ENCODE measurements at regions not wholly inside any gene's neighbourhood (a gene's known extent, or its start where the extent isn't known, plus 50 kb on each side); places are given as distances from the start of the nearest gene placed in this dataset.
"Not testable (repeated sequence)": the region's sequence is repeated elsewhere in the genome, so short reads cannot be mapped to it uniquely, and the experiment has no call there.

DNA sequence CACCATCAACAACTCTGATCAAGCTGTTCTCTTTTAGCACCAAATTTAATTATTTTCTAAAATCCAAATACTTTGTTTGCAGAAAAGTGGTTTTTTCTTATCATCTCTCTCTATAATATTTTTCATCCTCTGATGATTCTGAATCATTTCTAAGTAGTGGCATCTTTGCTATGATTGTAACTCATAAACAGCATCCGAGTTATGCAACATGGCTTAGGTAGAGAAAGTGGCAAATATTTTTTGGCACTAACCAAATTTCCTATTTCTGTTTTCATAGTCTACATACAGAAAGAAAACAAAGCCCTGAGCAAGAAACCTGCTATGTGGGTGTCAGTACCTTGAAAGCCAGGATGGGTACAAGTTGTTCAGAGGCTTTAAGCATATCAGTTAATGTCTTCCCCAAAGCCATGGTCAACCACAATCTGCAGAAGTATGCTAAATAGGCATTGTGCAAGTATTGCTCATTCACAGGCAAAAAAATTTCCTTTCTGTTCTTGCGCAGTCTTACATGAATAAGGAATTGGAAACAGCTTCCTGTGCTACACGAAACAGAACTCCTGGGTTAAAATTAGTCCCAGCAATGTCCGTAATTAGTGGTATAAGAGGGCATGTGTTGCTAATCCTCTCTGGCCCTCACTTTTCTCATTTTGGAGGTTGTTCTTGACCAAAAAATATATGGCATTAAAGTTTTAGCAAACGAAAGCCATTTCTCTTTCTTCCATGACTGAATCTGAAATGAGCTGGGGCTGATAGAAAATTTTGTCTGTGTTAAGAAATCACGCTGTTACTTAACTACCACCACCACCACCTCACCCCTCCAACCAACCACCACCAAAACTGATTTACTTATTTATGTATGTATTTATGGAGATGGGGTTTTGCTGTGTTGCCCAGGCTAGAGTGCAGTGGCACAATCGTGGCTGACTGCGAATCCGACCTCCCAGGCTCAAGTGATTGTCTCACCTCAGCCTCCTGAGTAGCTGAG, 325.6 kb upstream of the MAGI2 start:
- H3K4me3 ChIP-seq (ENCODE audit: low read depth, low read length), result no peak overlapping the region
- TF ChIP-seq, protein P1, sequence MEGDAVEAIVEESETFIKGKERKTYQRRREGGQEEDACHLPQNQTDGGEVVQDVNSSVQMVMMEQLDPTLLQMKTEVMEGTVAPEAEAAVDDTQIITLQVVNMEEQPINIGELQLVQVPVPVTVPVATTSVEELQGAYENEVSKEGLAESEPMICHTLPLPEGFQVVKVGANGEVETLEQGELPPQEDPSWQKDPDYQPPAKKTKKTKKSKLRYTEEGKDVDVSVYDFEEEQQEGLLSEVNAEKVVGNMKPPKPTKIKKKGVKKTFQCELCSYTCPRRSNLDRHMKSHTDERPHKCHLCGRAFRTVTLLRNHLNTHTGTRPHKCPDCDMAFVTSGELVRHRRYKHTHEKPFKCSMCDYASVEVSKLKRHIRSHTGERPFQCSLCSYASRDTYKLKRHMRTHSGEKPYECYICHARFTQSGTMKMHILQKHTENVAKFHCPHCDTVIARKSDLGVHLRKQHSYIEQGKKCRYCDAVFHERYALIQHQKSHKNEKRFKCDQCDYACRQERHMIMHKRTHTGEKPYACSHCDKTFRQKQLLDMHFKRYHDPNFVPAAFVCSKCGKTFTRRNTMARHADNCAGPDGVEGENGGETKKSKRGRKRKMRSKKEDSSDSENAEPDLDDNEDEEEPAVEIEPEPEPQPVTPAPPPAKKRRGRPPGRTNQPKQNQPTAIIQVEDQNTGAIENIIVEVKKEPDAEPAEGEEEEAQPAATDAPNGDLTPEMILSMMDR (IDR thresholded peaks at IDR 0.05; ENCODE audit: low read depth, low read length, missing control alignments), result no peak
- no peak for DNase-seq (ENCODE audit: low read depth)

DNA sequence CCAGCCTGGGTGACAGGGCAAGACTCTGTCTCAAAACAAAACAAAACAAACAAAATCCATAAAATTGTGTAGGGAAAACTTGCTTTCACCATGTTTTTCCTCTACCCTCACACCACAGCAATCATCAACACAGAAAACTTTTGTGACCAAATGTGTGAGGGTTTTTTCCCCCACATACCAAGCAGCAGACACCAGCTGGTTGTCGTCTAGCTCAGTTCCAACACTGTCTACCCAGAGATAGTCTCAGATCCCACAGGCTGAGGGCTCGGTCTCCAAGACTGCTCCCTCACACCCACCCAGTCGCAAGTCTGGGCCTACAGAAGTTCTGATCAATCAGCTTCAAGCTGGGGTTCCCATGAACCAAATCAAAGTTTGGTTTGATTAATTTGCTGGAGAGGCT, 322.4 kb upstream of the MAGI2 start:
- no peak overlapping the region for H3K4me3 ChIP-seq (ENCODE audit: low read depth, low read length)
- TF ChIP-seq, protein P1 (IDR thresholded peaks at IDR 0.05; ENCODE audit: low read depth, low read length, missing control alignments), result no peak
- DNase-seq (ENCODE audit: low read depth), result no peak

DNA sequence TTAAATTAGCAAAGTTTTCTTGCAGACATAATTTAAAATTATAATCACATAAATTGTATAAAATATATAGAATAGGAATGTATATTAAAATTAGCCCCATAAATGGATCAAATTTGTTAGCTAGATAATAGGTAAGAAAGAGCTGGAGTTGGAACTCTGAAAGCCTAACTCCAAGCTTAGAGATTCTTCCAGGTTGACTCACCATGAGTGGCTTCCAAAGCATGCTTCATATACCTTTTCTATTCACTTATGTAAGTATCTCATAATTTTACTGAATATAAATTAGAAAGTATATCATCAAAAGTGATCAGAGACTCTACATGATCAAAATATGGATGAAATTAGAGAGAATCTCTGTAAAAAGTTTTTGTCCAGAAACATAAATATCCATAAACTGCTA, 320.7 kb upstream of the MAGI2 start:
- TF ChIP-seq, protein P1 (IDR thresholded peaks at IDR 0.05; ENCODE audit: low read depth, low read length, missing control alignments), result no peak
- DNase-seq (ENCODE audit: low read depth), result no peak

DNA sequence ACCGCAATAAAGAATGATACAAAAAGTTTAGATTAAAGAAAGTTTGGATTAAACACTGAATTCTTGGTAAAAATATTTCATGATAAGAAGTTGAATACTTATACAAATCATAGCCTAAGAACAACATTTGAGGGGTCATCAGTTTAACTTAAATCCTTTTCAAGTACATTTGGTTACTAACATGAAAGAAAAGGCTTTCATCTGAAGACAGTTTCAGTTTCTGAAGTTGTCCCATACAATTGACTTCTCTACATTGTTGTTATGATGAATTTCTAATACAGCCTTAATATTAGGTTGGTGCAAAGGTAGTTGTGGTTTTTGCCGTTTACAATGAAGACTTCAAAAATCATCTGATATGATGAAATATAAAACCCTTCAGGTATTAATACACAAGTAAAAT, 317.5 kb upstream of the MAGI2 start:
- TF ChIP-seq, protein P1 (IDR thresholded peaks at IDR 0.05; ENCODE audit: low read depth, low read length, missing control alignments), result no peak
- no peak overlapping the region for H3K4me3 ChIP-seq (ENCODE audit: low read depth, low read length)
- no peak for DNase-seq (ENCODE audit: low read depth)

More for the DNA sequence above, 320.7 kb upstream of the MAGI2 start:
- H3K4me3 ChIP-seq (ENCODE audit: low read depth, low read length), result no peak overlapping the region

DNA sequence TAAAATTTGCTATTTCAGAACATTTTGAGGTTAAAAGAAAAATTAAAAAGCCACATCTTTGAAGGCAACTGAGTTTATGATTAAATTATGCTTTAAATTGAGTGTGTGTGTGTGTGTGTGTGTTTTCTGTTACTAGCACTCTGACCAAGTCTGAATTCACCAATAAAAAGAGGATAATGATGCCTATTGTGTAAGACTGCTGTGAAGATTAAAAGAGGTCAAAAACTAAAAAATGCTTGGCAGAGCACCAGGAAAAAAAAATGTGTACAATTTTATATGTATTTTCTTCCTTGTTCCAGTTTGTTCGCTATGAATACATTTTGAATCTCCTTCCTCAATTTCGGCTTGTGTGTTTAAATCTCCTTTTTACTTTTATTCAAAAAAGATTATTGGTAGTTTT, 316.6 kb upstream of the MAGI2 start:
- no peak for DNase-seq (ENCODE audit: low read depth)
- TF ChIP-seq, protein P1 (IDR thresholded peaks at IDR 0.05; ENCODE audit: low read depth, low read length, missing control alignments), result no peak
- no peak overlapping the region for H3K4me3 ChIP-seq (ENCODE audit: low read depth, low read length)

DNA sequence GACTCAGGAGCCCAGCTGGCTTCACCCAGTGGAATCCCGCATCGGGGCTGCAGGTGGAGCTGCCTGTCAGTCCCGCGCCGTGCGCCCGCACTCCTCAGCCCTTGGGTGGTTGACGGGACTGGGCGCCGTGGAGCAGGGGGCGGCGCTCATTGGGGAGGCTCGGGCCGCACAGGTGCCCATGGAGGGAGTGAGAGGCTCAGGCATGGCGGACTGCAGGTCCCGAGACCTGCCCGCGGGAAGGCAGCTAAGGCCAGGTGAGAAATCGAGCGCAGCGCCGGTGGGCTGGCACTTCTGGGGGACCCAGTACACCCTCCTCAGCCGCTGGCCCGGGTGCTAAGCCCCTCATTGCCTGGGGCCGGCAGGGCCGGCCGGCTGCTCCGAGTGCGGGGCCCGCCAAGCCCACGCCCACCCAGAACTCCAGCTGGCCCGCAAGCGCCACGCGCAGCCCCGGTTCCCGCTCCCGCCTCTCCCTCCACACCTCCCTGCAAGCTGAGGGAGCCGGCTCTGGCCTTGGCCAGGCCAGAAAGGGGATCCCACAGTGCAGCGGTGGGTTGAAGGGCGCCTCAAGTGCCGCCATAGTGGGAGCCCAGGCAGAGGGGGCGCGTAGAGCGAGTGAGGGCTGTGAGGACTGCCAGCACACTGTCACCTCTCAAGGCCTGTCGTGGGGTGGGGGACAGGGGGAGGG, 314.6 kb upstream of the MAGI2 start:
- not testable (repeated sequence) for DNase-seq (ENCODE audit: low read depth); H3K4me3 ChIP-seq (ENCODE audit: low read depth, low read length)

DNA sequence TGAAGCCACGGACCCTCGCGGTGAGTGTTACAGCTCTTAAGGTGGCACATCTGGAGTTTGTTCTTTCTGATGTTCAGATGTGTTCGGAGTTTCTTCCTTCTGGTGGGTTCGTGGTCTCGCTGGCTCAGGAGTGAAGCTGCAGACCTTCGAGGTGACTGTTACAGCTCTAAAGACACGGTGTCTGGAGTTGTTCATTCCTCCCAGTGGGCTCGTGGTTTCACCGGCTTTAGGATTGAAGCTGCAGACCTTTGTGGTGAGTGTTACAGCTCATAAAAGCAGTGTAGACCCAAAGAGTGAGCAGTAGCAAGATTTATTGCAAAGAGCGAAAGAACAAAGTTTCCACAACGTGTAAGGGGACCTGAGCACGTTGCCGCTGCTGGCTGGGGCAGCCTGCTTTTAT, 313.7 kb upstream of the MAGI2 start:
- H3K4me3 ChIP-seq (ENCODE audit: low read depth, low read length); DNase-seq (ENCODE audit: low read depth): not testable (repeated sequence)
